ENCODE measurements at regions not wholly inside any gene's neighbourhood (a gene's known extent, or its start where the extent isn't known, plus 50 kb on each side); places are given as distances from the start of the nearest gene placed in this dataset.

- DNase-seq: peak; percentile 87
These were observed 173.7 kb downstream of the ZBTB18 start for GRCh38 chr1:244224487-244225430.

GRCh38 chr1:244226435-244226834, 175.4 kb downstream of the ZBTB18 start:
- DNase-seq: no peak

- no peak for DNase-seq
These were observed 179.4 kb downstream of the ZBTB18 start for GRCh38 chr1:244230470-244230869.

- DNase-seq: no peak
These were observed 180.1 kb downstream of the ZBTB18 start for GRCh38 chr1:244231193-244231571.

- DNase-seq: no peak
These were observed 180.7 kb downstream of the ZBTB18 start for GRCh38 chr1:244231572-244232315.

- no peak for DNase-seq
These were observed 183.0 kb downstream of the ZBTB18 start for GRCh38 chr1:244234009-244234643.

GRCh38 chr1:244235157-244235556, 184.1 kb downstream of the ZBTB18 start:
- no peak for DNase-seq

- DNase-seq: no peak
These were observed 185.0 kb downstream of the ZBTB18 start for GRCh38 chr1:244236101-244236500.

GRCh38 chr1:244236721-244237120, 185.6 kb downstream of the ZBTB18 start:
- DNase-seq: no peak

GRCh38 chr1:244237445-244237844, 186.4 kb downstream of the ZBTB18 start:
- DNase-seq: no peak

- no peak for DNase-seq
These were observed 188.2 kb downstream of the ZBTB18 start for GRCh38 chr1:244239261-244239770.

- DNase-seq: no peak
These were observed 190.4 kb downstream of the ZBTB18 start for GRCh38 chr1:244241438-244241837.

- no peak for DNase-seq
These were observed 191.4 kb downstream of the ZBTB18 start for GRCh38 chr1:244242446-244242845.

GRCh38 chr1:244246334-244246733, 195.3 kb downstream of the ZBTB18 start:
- DNase-seq: no peak

- DNase-seq: no peak
These were observed 197.3 kb downstream of the ZBTB18 start for GRCh38 chr1:244248426-244248825.

- DNase-seq: no peak
These were observed 199.5 kb downstream of the ADSS2 start for GRCh38 chr1:244252211-244252610.

GRCh38 chr1:244254467-244254866, 197.2 kb downstream of the ADSS2 start:
- peak; percentile 88 for DNase-seq

GRCh38 chr1:244255426-244255965, 196.2 kb downstream of the ADSS2 start:
- DNase-seq: no peak

- DNase-seq: no peak
These were observed 195.5 kb downstream of the ADSS2 start for GRCh38 chr1:244256086-244256676.

GRCh38 chr1:244264163-244264562, 187.5 kb downstream of the ADSS2 start:
- DNase-seq: no peak

- no peak for DNase-seq
These were observed 186.2 kb downstream of the ADSS2 start for GRCh38 chr1:244265507-244265906.

GRCh38 chr1:244269169-244269568, 182.5 kb downstream of the ADSS2 start:
- no peak for DNase-seq

- DNase-seq: no peak
These were observed 180.7 kb downstream of the ADSS2 start for GRCh38 chr1:244271004-244271403.
